ENCODE measurements at regions not wholly inside any gene's neighbourhood (a gene's known extent, or its start where the extent isn't known, plus 50 kb on each side); places are given as distances from the start of the nearest gene placed in this dataset.

GRCh38 chr11:112826788-112827187, 134.4 kb upstream of the NCAM1 start:
- H4K20me1 ChIP-seq (replicated peaks in 1 of 2; ENCODE audit: control insufficient read depth in 1 of 2, insufficient read depth in 2 of 2, low read length in 2 of 2): no peaks in the 10 kb centered on the region
- no peaks in the 10 kb centered on the region for H3K79me2 ChIP-seq (ENCODE audit: control insufficient read depth in 1 of 2, insufficient read depth in 2 of 2, low read length in 2 of 2)
- no peak overlapping the region for H3K4me2 ChIP-seq (ENCODE audit: insufficient read depth in 1 of 2, low read depth in 2 of 2, low read length in 2 of 2)
- no peak overlapping the region for H2BK20ac ChIP-seq (ENCODE audit: low read length)
- FAIRE-seq: no peak
- H3K4me1 ChIP-seq (replicated peaks in 1 of 4; ENCODE audit: control insufficient read depth in 3 of 4, insufficient read depth in 4 of 4, low read length in 3 of 4): peaks cover 8 to 25% (median 20%) of the 10 kb centered on the region in 4 experiments
- no peak overlapping the region for H3K23ac ChIP-seq (ENCODE audit: insufficient read length)
- no peak overlapping the region for H2BK15ac ChIP-seq (ENCODE audit: low read length)
- no peak overlapping the region for H3K14ac ChIP-seq (ENCODE audit: insufficient read length)
- no peak overlapping the region for H2BK5ac ChIP-seq (ENCODE audit: low read depth, low read length)
- DNase-seq (ENCODE audit: low read depth in 1 of 2, low spot score in 2 of 2): no peak
- no peaks in the 10 kb centered on the region for H3K9me3 ChIP-seq (ENCODE audit: insufficient read depth in 2 of 2, low read depth in 1 of 2, low read length in 1 of 2)
- H2AFZ ChIP-seq (ENCODE audit: low read length): no peak overlapping the region
- H2AK5ac ChIP-seq (ENCODE audit: low read depth, low read length): no peak overlapping the region
- no peak overlapping the region for H4K91ac ChIP-seq (replicated peaks; ENCODE audit: insufficient read length, low read length)
- H3K27me3 ChIP-seq (replicated peaks in 1 of 4; ENCODE audit: control insufficient read depth in 3 of 4, extremely low read depth in 1 of 4, insufficient read depth in 3 of 4, low read length in 3 of 4): no peaks in the 10 kb centered on the region; a peak in 1 of 7 replicates
- ChIA-PET CTCF (ENCODE audit: partially characterized antibody) (interaction anchor here (0.6 to 0.8 kb wide), 2 partner anchors 235 to 421 kb away, joined by 3 read pairs; no protein-coding TSS in a partner anchor), POLR2A (ENCODE audit: partially characterized antibody) (no interaction called here)
- H3K27ac ChIP-seq (ENCODE audit: low read depth, low read length): no peak overlapping the region
- H4K5ac ChIP-seq (ENCODE audit: insufficient read length, low read depth, low read length): no peak overlapping the region
- no peak overlapping the region for H2BK12ac ChIP-seq (ENCODE audit: low read depth, low read length)
- H4K8ac ChIP-seq (ENCODE audit: extremely low read depth, insufficient read depth, low read length): no peak overlapping the region
- 95% methylated on average over 1 of the region's 1 CpG; no CpG with 5 or more reads in 1 of the 2 experiments for WGBS, 2 experiments (ENCODE audit: extremely low coverage in 1 of 2, insufficient coverage in 1 of 2, insufficient read length in 1 of 2, insufficient replicate concordance in 2 of 2, low coverage in 1 of 2, low lambda C conversion rate in 2 of 2, missing lambda C conversion rate in 1 of 2)
- H3K18ac ChIP-seq (ENCODE audit: extremely low read depth, low read length): no peak overlapping the region
- H3K9ac ChIP-seq (replicated peaks in 1 of 4; ENCODE audit: extremely low read depth in 1 of 4, low read depth in 3 of 4, low read length in 3 of 4): no peak overlapping the region
- H2BK120ac ChIP-seq (replicated peaks; ENCODE audit: low read depth, low read length): no peak overlapping the region
- 0 out of 2 replicates have a peak, but pooled peaks cover 3% of the 10 kb centered on the region for H3K23me2 ChIP-seq (ENCODE audit: low read depth, low read length)
- H3K4me3 ChIP-seq (ENCODE audit: extremely low read depth in 1 of 4, insufficient read depth in 2 of 4, low read depth in 3 of 4, low read length in 4 of 4): no peak overlapping the region
- H3K36me3 ChIP-seq (ENCODE audit: control insufficient read depth in 2 of 4, insufficient read depth in 4 of 4, low read length in 3 of 4): no peaks in the 10 kb centered on the region
- H3K79me1 ChIP-seq (ENCODE audit: low read depth, low read length): no peaks in the 10 kb centered on the region
- H3K4ac ChIP-seq (replicated peaks; ENCODE audit: insufficient read length, low read depth, low read length): no peak overlapping the region
- no peak overlapping the region for H3K56ac ChIP-seq (replicated peaks; ENCODE audit: insufficient read length, low read depth, low read length)
- no peak for TF ChIP-seq EZH2 (IDR thresholded peaks at IDR 0.05; ENCODE audit: low read depth, low read length, severe bottlenecking)
- no peak for TF ChIP-seq NRF1 (IDR thresholded peaks at IDR 0.05; ENCODE audit: low read depth, low read length)
- no peak for TF ChIP-seq CBX8 (IDR thresholded peaks at IDR 0.05; ENCODE audit: borderline replicate concordance, low read depth, low read length)
- no peak for TF ChIP-seq RAD21 (IDR thresholded peaks at IDR 0.05 in 1 of 2, conservative IDR thresholded peaks at IDR 0.05 in 1 of 2; ENCODE audit: low read depth in 2 of 2, low read length in 2 of 2)
- no peak for TF ChIP-seq KDM1A (IDR thresholded peaks at IDR 0.05; ENCODE audit: borderline replicate concordance, low read length)
- TF ChIP-seq SAP30 (IDR thresholded peaks at IDR 0.05; ENCODE audit: insufficient read depth, insufficient replicate concordance, low read length): no peak
- TF ChIP-seq POLR2A (IDR thresholded peaks at IDR 0.05; ENCODE audit: control extremely low read depth in 1 of 2, low read depth in 2 of 2, low read length in 2 of 2): no peak

Data from H1 (cell line).